LNCAP (cell line): ENCODE measurements at regions not wholly inside any gene's neighbourhood (a gene's known extent, or its start where the extent isn't known, plus 50 kb on each side); places are given as distances from the start of the nearest gene placed in this dataset.

Experiments
- TF ChIP-seq, protein P1 (sequence below): fragments of 450-650 bp; IDR thresholded peaks from 2 replicates; pipeline ENCODE4 v1.5.1; 2017; ENCODE audit warnings: mild to moderate bottlenecking

DNA sequence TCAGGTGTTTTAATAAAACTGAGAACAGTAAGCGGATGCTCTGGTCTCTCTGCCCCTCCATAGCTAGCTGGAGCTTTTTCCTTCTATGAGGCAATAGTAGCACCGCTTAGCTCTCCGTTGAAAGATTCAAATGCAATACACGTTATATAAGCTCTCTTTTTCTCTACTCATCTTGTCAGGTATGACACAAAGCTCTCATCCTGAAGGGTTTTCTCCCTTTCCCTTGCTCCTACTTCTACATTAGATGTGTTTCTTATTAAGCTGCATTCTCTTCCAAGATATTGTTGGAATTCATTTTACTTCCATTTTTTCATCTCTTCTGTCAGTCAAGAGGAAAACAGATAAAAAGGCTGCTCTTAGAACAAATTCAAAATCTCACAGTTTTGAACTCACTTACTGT, 434.6 kb upstream of the DDX18 start:
- TF ChIP-seq, protein P1, sequence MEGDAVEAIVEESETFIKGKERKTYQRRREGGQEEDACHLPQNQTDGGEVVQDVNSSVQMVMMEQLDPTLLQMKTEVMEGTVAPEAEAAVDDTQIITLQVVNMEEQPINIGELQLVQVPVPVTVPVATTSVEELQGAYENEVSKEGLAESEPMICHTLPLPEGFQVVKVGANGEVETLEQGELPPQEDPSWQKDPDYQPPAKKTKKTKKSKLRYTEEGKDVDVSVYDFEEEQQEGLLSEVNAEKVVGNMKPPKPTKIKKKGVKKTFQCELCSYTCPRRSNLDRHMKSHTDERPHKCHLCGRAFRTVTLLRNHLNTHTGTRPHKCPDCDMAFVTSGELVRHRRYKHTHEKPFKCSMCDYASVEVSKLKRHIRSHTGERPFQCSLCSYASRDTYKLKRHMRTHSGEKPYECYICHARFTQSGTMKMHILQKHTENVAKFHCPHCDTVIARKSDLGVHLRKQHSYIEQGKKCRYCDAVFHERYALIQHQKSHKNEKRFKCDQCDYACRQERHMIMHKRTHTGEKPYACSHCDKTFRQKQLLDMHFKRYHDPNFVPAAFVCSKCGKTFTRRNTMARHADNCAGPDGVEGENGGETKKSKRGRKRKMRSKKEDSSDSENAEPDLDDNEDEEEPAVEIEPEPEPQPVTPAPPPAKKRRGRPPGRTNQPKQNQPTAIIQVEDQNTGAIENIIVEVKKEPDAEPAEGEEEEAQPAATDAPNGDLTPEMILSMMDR, result no peak

DNA sequence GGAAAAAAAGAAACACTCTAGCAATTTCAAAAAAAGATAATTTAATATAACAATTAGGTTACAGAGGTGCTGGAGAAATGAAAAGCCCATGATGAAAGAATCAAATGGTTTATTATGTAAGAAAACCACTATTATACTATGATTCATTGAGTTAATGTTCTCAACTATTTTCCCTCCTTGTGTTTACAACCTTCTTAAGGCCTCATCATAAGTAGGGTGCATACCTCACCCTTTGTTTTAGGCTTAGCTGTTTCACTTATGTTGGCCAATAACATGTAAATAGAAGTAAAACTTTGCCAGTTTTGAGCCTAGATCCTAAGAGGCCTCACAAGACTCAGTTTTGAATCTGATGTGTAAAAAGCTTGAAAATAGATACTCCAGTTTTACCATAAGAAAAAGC, 418.3 kb upstream of the DDX18 start:
- TF ChIP-seq, protein P1, result no peak

DNA sequence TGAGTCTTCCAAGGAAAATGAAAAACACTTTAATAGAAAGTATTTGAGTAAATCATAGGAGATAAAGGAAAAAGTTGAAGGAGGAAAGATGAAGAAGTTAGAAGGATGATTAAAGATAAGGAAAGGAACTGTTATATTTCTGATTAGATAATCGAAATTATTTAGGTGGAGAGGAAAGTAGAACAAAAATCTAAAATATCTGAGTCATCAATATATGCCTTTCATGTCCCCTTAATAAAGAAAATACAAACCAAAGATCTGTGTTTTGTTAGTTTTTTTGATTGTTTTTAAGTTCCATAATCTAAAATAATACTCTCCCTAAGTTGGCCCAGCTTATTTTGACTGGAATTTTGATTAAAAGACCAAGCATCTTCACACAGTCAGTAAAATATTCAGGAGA, 412.9 kb upstream of the DDX18 start:
- TF ChIP-seq, protein P1, result no peak

DNA sequence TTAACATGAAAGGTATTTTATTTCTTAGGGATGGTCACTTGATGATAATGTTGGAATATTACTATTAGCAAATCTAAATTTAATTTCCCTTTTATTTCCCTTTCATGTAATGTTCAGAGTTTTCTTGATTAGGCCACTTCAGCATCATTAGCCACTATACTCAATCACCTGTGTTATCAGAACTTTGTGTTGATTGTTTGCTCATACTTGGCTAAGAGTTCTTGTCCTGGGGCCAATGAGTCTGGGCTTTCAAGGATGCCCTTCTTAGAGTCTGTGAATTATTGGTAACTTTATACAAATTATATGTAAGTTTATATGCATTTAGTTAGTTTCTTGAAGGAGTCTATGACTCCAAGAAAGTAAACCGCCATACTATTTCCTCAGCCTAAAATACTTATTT, 408.0 kb upstream of the DDX18 start:
- TF ChIP-seq, protein P1, result no peak

DNA sequence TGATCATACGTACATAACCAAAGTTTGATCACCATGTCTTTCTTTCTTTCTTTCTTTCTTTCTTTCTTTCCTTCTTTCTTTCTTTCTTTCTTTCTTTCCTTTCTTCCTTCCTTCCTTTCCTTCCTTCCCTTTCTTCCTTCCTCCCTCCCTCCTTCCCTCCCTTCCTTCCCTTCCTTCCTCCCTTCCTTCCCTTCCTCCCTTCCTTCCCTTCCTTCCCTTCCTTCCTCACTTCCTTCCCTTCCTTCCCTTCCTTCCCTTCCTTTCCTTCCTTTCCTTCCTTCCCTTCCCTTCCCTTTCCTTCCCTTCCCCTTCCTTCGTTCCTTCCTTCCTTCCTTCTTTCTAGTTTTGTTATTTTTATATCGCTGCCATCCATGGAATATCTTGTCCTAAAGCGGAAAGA, 406.7 kb upstream of the DDX18 start:
- TF ChIP-seq, protein P1, result no peak

DNA sequence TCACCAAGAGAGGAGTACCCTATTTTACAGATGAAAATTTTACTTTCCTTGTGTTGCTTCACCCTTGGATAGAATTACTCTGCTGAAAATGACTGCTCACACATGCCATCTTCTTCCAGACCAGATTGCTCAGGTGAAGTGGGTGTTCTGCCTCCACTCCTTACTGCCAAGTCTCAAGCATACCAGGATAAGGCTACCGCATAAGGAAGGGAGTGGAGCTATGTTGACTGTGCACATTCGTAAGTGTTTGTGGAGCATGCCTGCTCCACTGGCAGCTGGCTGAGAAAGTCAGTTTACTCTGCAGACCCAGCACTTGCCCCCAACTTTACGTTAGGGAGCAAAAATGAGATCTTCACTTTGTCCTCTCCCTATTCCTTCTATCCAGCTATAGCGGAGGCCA, 405.0 kb upstream of the DDX18 start:
- TF ChIP-seq, protein P1, result no peak

DNA sequence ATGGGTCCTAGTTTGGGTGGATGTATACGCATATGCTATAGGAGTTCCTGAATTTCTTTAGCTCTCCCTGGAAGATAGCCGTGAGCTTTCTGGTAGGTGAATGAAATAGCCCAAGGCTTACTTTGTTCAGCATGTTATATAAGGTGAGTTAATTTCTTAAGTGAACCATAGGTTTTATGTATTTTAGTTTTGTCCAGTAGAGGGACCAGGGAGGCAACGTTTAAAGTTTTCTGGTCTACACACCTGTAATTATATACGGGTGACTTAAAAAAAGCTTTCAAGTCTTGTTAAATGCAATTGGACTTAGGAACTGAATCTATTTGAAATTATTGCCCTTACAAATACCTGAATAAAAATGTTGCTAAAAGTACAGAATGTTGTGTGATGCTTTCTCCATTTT, 402.5 kb upstream of the DDX18 start:
- TF ChIP-seq, protein P1, result no peak; the same call in 1 of the 2 replicates

DNA sequence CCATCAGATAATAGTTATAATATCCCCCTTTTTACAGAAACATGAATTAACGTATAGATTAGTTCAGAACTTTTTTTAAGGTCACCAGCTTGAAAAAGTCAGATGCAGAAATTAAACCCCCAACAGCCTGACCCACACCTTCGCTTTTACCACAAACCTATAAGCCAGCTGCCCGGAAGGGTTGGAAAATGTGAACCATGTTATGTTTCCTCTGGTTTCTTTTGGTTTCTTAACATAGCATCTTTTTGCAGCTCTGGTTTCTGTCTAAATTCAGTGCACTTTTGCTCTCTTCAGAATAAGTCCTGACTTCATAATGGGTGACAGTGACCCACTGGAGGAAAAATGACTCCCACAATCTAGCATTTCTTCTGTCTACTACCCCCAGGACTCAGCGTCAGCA, 381.7 kb upstream of the DDX18 start:
- TF ChIP-seq, protein P1, result no peak
